Coronary artery (tissue), 2 donors: ENCODE measurements at regions not wholly inside any gene's neighbourhood (a gene's known extent, or its start where the extent isn't known, plus 50 kb on each side); places are given as distances from the start of the nearest gene placed in this dataset.
"Not testable (repeated sequence)": the region's sequence is repeated elsewhere in the genome, so short reads cannot be mapped to it uniquely, and the experiment has no call there.

ENCODE experiments used
- DNase-seq: peaks from one replicate; pipeline ENCODE4 v3.0.0-alpha.2; 2017; ENCODE audit warnings: low spot score
- H3K27ac ChIP-seq, 2 donors: fragments of 200-600 bp; sonication (generic); one replicate each; pipeline ENCODE4 v1.5.1; 2016 to 2019
- H3K4me3 ChIP-seq: fragments of 200-600 bp; sonication (generic); 2 replicates; pipeline ENCODE4 v1.5.1; 2016; ENCODE audit warnings: mild to moderate bottlenecking, moderate library complexity
- TF ChIP-seq, protein P1 (sequence below): fragments of 200-600 bp; sonication (generic); IDR thresholded peaks from one replicate; pipeline ENCODE4 v1.5.1; 2019; ENCODE audit warnings: antibody characterized with exemption

DNA sequence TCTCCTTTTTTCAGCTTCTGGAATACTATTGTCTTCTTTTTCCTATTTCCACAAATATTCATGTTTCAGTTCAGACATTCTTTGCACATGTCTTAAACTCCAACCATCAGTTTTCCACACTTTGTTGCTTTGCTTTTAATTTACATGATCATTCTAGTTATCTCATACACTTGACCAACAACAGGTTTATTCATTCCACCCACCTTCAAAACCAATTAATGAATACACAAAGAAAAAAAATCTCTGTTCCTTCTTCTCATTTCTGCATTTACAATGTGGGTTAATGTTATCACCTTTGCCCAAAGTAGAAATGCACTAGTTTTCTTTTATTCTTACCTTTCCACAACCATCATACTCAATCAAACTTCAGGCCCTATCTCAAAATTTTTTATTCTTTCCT, 216.7 kb downstream of the FRK start:
- Histone ChIP-seq H3K4me3 (no peak overlapping the region), H3K27ac (no peak overlapping the region)
- TF ChIP-seq, protein P1, sequence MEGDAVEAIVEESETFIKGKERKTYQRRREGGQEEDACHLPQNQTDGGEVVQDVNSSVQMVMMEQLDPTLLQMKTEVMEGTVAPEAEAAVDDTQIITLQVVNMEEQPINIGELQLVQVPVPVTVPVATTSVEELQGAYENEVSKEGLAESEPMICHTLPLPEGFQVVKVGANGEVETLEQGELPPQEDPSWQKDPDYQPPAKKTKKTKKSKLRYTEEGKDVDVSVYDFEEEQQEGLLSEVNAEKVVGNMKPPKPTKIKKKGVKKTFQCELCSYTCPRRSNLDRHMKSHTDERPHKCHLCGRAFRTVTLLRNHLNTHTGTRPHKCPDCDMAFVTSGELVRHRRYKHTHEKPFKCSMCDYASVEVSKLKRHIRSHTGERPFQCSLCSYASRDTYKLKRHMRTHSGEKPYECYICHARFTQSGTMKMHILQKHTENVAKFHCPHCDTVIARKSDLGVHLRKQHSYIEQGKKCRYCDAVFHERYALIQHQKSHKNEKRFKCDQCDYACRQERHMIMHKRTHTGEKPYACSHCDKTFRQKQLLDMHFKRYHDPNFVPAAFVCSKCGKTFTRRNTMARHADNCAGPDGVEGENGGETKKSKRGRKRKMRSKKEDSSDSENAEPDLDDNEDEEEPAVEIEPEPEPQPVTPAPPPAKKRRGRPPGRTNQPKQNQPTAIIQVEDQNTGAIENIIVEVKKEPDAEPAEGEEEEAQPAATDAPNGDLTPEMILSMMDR, result no peak
- DNase-seq, result no peak

DNA sequence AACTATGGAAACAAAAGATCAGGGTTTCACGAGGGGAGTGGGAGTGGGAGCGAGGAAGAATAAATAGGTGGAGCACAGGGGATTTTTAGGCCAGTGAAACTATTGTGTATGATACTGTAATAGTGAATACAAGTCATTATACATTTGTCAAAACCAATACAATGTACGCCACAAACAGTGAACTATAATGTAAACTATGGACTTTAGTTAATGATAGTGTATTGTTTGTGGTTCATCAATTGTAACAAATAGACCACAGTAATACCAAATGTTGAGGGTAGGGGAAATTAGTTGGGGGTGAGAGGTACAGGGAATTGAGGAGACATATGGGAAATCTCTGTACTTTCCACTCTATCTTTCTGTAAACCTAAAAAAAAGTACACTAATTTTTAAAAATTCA, 218.4 kb downstream of the FRK start:
- H3K4me3 ChIP-seq, result no peak overlapping the region
- DNase-seq, result no peak
- TF ChIP-seq, protein P1, result no peak
- no peak overlapping the region for H3K27ac ChIP-seq

DNA sequence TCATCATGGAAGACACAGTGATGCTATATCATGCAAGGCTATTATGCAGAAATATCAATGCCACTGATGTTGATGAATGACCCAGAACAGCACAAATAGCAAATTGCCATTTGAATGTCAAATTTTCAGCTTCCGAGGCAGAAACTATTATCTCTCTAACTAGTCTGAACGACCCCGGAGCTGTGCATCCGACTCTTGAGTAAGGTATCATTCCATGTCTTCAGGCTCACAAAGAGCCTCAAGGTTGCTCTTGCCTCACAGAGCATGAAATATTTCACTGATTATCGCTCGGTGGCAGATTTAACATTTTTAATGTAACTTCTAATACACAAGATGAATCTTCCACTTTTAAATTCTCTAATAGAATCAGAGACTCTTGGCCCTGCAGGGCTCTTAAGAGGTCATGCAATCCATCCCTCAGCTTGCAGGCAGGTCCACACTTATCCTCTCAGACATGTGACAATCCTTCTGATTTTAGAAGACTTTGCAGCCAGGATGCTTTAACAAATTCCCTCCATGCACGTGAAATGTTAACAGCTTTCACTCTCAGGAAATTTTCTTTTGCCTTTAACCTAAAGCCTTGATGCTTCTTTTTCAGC, 221.0 kb downstream of the FRK start:
- no peak overlapping the region for H3K4me3 ChIP-seq
- no peak for DNase-seq
- no peak overlapping the region for H3K27ac ChIP-seq
- TF ChIP-seq, protein P1, result no peak

DNA sequence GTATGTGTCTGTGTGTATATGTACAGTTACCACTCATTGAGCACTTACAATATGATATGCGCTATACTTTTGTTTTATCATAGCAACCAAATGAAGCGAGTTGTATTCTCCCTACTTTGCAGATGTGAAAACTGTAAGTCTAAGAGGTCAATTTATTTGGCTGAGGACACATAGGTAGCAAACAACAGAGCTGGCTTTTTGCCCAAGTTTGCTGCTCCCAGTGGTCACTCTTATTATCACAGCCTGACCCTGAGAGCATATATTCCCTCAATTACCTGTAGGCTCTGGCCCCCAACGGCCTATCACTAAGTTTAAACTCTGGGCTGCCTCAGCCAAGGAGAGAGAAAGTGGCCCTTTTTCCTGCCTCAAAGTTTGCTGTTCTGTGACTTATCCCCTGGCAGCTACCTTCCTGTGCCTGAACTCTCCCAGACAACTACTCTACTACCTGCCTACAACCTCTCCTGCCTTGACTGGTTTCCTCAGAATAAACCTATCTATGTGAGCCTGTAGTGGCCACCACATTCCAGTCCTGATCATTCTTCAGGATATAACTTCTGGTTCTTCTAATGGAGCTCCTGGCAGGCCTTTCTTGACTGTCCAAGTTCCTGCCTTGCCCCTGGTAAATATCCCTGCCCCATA, 221.8 kb downstream of the FRK start:
- no peak for DNase-seq
- TF ChIP-seq, protein P1, result no peak
- Histone ChIP-seq H3K4me3 (no peak overlapping the region), H3K27ac (no peak overlapping the region)

DNA sequence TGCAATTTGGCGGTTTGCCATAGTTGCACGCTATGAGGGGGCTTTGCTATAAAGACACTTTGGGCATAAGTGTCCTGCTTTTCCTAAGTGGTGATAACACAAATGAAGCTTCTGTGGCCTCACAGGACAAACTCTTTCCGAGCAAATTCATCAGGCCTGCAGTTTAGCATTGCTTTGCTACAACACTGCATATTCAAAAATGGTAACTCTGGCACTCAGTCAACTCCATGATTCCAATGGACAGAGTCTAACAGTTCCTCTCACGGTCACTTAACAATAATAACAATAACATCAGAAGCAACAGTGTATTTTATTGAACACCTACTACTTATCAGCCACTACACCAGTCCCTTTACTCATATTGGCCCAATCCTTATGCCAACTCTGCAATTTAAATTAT, 222.5 kb downstream of the FRK start:
- Histone ChIP-seq H3K4me3 (no peak overlapping the region), H3K27ac (no peak overlapping the region)
- TF ChIP-seq, protein P1, result no peak
- DNase-seq, result no peak

DNA sequence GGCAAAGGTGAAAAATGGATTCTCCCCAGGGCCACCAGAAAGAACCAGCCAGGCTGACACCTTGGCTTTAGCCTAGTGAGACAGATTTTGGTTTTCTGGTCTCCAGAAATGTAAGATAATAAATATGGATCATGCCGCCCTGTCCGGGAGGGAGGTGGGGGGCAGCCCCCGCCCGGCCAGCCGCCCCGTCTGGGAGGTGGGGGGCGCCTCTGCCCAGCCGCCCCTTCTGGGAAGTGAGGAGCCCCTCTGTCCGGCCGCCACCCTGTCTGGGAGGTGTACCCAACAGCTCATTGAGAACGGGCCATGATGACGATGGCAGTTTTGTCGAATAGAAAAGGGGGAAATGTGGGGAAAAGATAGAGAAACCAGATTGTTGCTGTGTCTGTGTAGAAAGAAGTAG, 224.3 kb downstream of the FRK start:
- H3K4me3 ChIP-seq, H3K27ac ChIP-seq, DNase-seq: not testable (repeated sequence)

DNA sequence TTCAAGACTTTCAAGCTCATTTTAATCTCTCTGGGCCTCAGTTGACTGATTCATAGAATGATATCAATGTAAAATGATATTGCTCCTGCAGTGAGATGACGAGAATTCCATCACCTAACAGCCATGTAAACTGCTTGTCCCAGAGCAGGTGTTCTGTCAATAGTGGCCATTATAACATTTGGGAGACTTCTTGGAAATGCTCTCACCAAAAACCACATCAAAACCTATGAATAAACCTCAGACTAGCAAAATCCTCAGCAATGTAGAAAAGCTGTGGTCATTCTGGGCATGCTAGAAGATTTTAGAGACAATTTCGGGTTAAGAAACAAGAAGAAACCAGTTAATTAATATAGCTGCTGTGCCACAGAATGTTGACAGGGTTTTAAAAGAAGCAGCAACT, 225.4 kb downstream of the FRK start:
- Histone ChIP-seq H3K27ac (no peak overlapping the region), H3K4me3 (no peak overlapping the region)
- DNase-seq, result no peak
- TF ChIP-seq, protein P1, result no peak

DNA sequence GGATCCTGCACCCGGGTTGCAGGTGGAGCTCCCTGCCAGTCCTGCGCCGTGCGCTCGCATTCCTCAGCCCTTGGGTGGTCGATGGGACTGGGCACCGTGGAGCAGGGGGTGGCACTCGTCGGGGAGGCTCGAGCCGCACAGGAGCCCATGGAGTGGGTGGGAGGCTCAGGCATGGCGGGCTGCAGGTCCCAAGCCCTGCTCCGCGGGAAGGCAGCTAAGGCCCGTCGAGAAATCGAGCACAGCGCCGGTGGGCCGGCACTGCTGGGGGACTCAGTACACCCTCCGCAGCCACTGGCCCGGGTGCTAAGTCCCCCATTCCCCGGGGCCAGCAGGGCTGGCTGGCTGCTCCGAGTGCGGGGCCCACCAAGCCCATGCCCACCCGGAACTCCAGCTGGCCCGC, 226.1 kb downstream of the FRK start:
- H3K27ac ChIP-seq, DNase-seq: not testable (repeated sequence)

More for the DNA sequence above, 226.1 kb downstream of the FRK start:
- H3K4me3 ChIP-seq, result not testable (repeated sequence)
